Left renal pelvis (tissue), 4 donors: ENCODE measurements at regions not wholly inside any gene's neighbourhood (a gene's known extent, or its start where the extent isn't known, plus 50 kb on each side); places are given as distances from the start of the nearest gene placed in this dataset.
"Not testable (repeated sequence)": the region's sequence is repeated elsewhere in the genome, so short reads cannot be mapped to it uniquely, and the experiment has no call there.

Experiments
- DNase-seq, 4 donors: peaks; one replicate each; pipeline ENCODE4 v3.0.0-alpha.2; 2013; ENCODE audit warnings: low read depth in 4 of 4, low spot score in 3 of 4

GRCh38 chr1:194033646-194034045, 847.2 kb upstream of the B3GALT2 start:
- no peak for DNase-seq

GRCh38 chr1:194028002-194028401, 841.6 kb upstream of the B3GALT2 start:
- no peak for DNase-seq

GRCh38 chr1:194026422-194026821, 840.0 kb upstream of the B3GALT2 start:
- DNase-seq, result no peak

- DNase-seq, result no peak
Measured at GRCh38 chr1:194024659-194025058, 838.2 kb upstream of the B3GALT2 start.

- no peak for DNase-seq
Measured at GRCh38 chr1:194014014-194014413, 827.6 kb upstream of the B3GALT2 start.

- no peak for DNase-seq
Measured at GRCh38 chr1:194013561-194013960, 827.1 kb upstream of the B3GALT2 start.

GRCh38 chr1:194004146-194004545, 817.7 kb upstream of the B3GALT2 start:
- DNase-seq, result no peak

GRCh38 chr1:194001726-194002350, 815.4 kb upstream of the B3GALT2 start:
- DNase-seq, result not testable (repeated sequence)

GRCh38 chr1:193988885-193989284, 802.5 kb upstream of the B3GALT2 start:
- DNase-seq, result no peak

- no peak for DNase-seq
Measured at GRCh38 chr1:193979219-193979618, 792.8 kb upstream of the B3GALT2 start.

GRCh38 chr1:193974286-193974798, 787.9 kb upstream of the B3GALT2 start:
- no peak for DNase-seq

GRCh38 chr1:193973428-193973827, 787.0 kb upstream of the B3GALT2 start:
- no peak for DNase-seq

GRCh38 chr1:193971595-193971994, 785.2 kb upstream of the B3GALT2 start:
- no peak for DNase-seq

GRCh38 chr1:193960499-193960898, 774.1 kb upstream of the B3GALT2 start:
- DNase-seq, result no peak

- DNase-seq, result no peak
Measured at GRCh38 chr1:193960040-193960439, 773.6 kb upstream of the B3GALT2 start.

GRCh38 chr1:193957556-193958095, 771.2 kb upstream of the B3GALT2 start:
- DNase-seq, result no peak

- no peak for DNase-seq
Measured at GRCh38 chr1:193952778-193953374, 766.5 kb upstream of the B3GALT2 start.

- DNase-seq, result no peak
Measured at GRCh38 chr1:193951984-193952383, 765.6 kb upstream of the B3GALT2 start.

GRCh38 chr1:193944454-193944853, 758.0 kb upstream of the B3GALT2 start:
- no peak for DNase-seq

- no peak for DNase-seq
Measured at GRCh38 chr1:193940176-193940575, 753.8 kb upstream of the B3GALT2 start.

- no peak for DNase-seq
Measured at GRCh38 chr1:193939585-193939984, 753.2 kb upstream of the B3GALT2 start.

- no peak for DNase-seq
Measured at GRCh38 chr1:193937308-193937707, 750.9 kb upstream of the B3GALT2 start.
